ENCODE measurements at regions not wholly inside any gene's neighbourhood (a gene's known extent, or its start where the extent isn't known, plus 50 kb on each side); places are given as distances from the start of the nearest gene placed in this dataset.

GRCh38 chr4:154010371-154010770, 221.5 kb upstream of the SFRP2 start:
- no peak for TF ChIP-seq CTCF (conservative IDR thresholded peaks at IDR 0.05; ENCODE audit: low read depth, low read length)
- no peaks in the 10 kb centered on the region for H4K20me1 ChIP-seq (ENCODE audit: insufficient read depth)
- H3K4me1 ChIP-seq (ENCODE audit: low read depth, poor library complexity, severe bottlenecking) = no peaks in the 10 kb centered on the region
- H3K4me3 ChIP-seq (IDR thresholded peaks at IDR 0.05; ENCODE audit: insufficient read depth, low read depth, low read length) = no peak overlapping the region
- H3K79me2 ChIP-seq (ENCODE audit: insufficient read depth, low read depth) = no peaks in the 10 kb centered on the region
- no peak overlapping the region for H3K9ac ChIP-seq
- no peak overlapping the region for H3K27ac ChIP-seq
- H3K36me3 ChIP-seq (ENCODE audit: insufficient read depth) = no peaks in the 10 kb centered on the region
- no peak overlapping the region for H2AFZ ChIP-seq (ENCODE audit: low read depth)
- H3K27me3 ChIP-seq (ENCODE audit: insufficient read depth, low read depth) = no peaks in the 10 kb centered on the region
- H3K4me2 ChIP-seq = no peak overlapping the region

- H3K4me3 ChIP-seq (IDR thresholded peaks at IDR 0.05; ENCODE audit: insufficient read depth, low read depth, low read length) = no peak overlapping the region
- H3K4me1 ChIP-seq (ENCODE audit: low read depth, poor library complexity, severe bottlenecking) = no peaks in the 10 kb centered on the region
- H4K20me1 ChIP-seq (ENCODE audit: insufficient read depth) = no peaks in the 10 kb centered on the region
- no peak for TF ChIP-seq CTCF (conservative IDR thresholded peaks at IDR 0.05; ENCODE audit: low read depth, low read length)
- H2AFZ ChIP-seq (ENCODE audit: low read depth) = no peak overlapping the region
- H3K27ac ChIP-seq = no peak overlapping the region
- no peak overlapping the region for H3K4me2 ChIP-seq
- H3K9ac ChIP-seq = no peak overlapping the region
- H3K36me3 ChIP-seq (ENCODE audit: insufficient read depth) = no peaks in the 10 kb centered on the region
- no peaks in the 10 kb centered on the region for H3K79me2 ChIP-seq (ENCODE audit: insufficient read depth, low read depth)
- H3K27me3 ChIP-seq (ENCODE audit: insufficient read depth, low read depth) = no peaks in the 10 kb centered on the region
Observed at GRCh38 chr4:154009788-154010187, 220.9 kb upstream of the SFRP2 start.

- no peaks in the 10 kb centered on the region for H3K79me2 ChIP-seq (ENCODE audit: insufficient read depth, low read depth)
- no peaks in the 10 kb centered on the region for H3K27me3 ChIP-seq (ENCODE audit: insufficient read depth, low read depth)
- no peaks in the 10 kb centered on the region for H4K20me1 ChIP-seq (ENCODE audit: insufficient read depth)
- H3K36me3 ChIP-seq (ENCODE audit: insufficient read depth) = no peaks in the 10 kb centered on the region
- no peak overlapping the region for H3K27ac ChIP-seq
- no peak for TF ChIP-seq CTCF (conservative IDR thresholded peaks at IDR 0.05; ENCODE audit: low read depth, low read length)
- H3K9ac ChIP-seq = no peak overlapping the region
- H2AFZ ChIP-seq (ENCODE audit: low read depth) = no peak overlapping the region
- H3K4me1 ChIP-seq (ENCODE audit: low read depth, poor library complexity, severe bottlenecking) = no peaks in the 10 kb centered on the region
- H3K4me2 ChIP-seq = no peak overlapping the region
- H3K4me3 ChIP-seq (IDR thresholded peaks at IDR 0.05; ENCODE audit: insufficient read depth, low read depth, low read length) = no peak overlapping the region
Observed at GRCh38 chr4:154009191-154009590, 220.3 kb upstream of the SFRP2 start.

- Histone ChIP-seq H2AFZ (ENCODE audit: low read depth) (no peak overlapping the region), H3K27ac (no peak overlapping the region), H3K4me1 (ENCODE audit: low read depth, poor library complexity, severe bottlenecking) (no peaks in the 10 kb centered on the region), H3K27me3 (ENCODE audit: insufficient read depth, low read depth) (no peaks in the 10 kb centered on the region), H4K20me1 (ENCODE audit: insufficient read depth) (no peaks in the 10 kb centered on the region), H3K4me2 (no peak overlapping the region), H3K4me3 (IDR thresholded peaks at IDR 0.05; ENCODE audit: insufficient read depth, low read depth, low read length) (no peak overlapping the region), H3K36me3 (ENCODE audit: insufficient read depth) (no peaks in the 10 kb centered on the region), H3K79me2 (ENCODE audit: insufficient read depth, low read depth) (no peaks in the 10 kb centered on the region), H3K9ac (no peak overlapping the region)
- TF ChIP-seq CTCF (conservative IDR thresholded peaks at IDR 0.05; ENCODE audit: low read depth, low read length) = no peak
Observed at GRCh38 chr4:154005171-154005520, 216.3 kb upstream of the SFRP2 start.
